GM18499 (cell line): ENCODE measurements at regions not wholly inside any gene's neighbourhood (a gene's known extent, or its start where the extent isn't known, plus 50 kb on each side); places are given as distances from the start of the nearest gene placed in this dataset.
A peak's percentile ranks its signal among the peaks of the same experiment; 100 is the strongest.
"Not testable (repeated sequence)": the region's sequence is repeated elsewhere in the genome, so short reads cannot be mapped to it uniquely, and the experiment has no call there.

ENCODE experiments used
- ATAC-seq: cut with Tn5 transposase; IDR thresholded peaks from one replicate; pipeline ENCODE4 v1.9.1; 2021; ENCODE audit warnings: moderate number of reproducible peaks; ENCODE audit not compliant: insufficient read depth, unreplicated experiment

GRCh38 chr6:47180633-47181032, 129.1 kb downstream of the TNFRSF21 start:
- ATAC-seq, result no peak

GRCh38 chr6:47179286-47179685, 130.4 kb downstream of the TNFRSF21 start:
- ATAC-seq, result no peak

- no peak for ATAC-seq
Measured at GRCh38 chr6:47175656-47176055, 133.5 kb upstream of the ADGRF1 start.

- ATAC-seq, result no peak
Measured at GRCh38 chr6:47174502-47175023, 132.4 kb upstream of the ADGRF1 start.

GRCh38 chr6:47174063-47174462, 131.9 kb upstream of the ADGRF1 start:
- not testable (repeated sequence) for ATAC-seq

- not testable (repeated sequence) for ATAC-seq
Measured at GRCh38 chr6:47173145-47173544, 131.0 kb upstream of the ADGRF1 start.

- no peak for ATAC-seq
Measured at GRCh38 chr6:47170617-47170947, 128.4 kb upstream of the ADGRF1 start.

GRCh38 chr6:47169785-47170616, 127.9 kb upstream of the ADGRF1 start:
- ATAC-seq, result no peak

GRCh38 chr6:47168180-47168579, 126.0 kb upstream of the ADGRF1 start:
- no peak for ATAC-seq

- peak; percentile 82 for ATAC-seq
Measured at GRCh38 chr6:47165918-47166317, 123.8 kb upstream of the ADGRF1 start.

GRCh38 chr6:47164877-47165276, 122.7 kb upstream of the ADGRF1 start:
- ATAC-seq, result no peak

GRCh38 chr6:47163536-47163935, 121.4 kb upstream of the ADGRF1 start:
- no peak for ATAC-seq

- ATAC-seq, result no peak
Measured at GRCh38 chr6:47162793-47163192, 120.7 kb upstream of the ADGRF1 start.

- no peak for ATAC-seq
Measured at GRCh38 chr6:47162231-47162630, 120.1 kb upstream of the ADGRF1 start.

- ATAC-seq, result no peak
Measured at GRCh38 chr6:47161176-47161687, 119.1 kb upstream of the ADGRF1 start.

- ATAC-seq, result no peak
Measured at GRCh38 chr6:47160702-47161101, 118.6 kb upstream of the ADGRF1 start.

- no peak for ATAC-seq
Measured at GRCh38 chr6:47159763-47160162, 117.6 kb upstream of the ADGRF1 start.

GRCh38 chr6:47157653-47158219, 115.6 kb upstream of the ADGRF1 start:
- ATAC-seq, result no peak

GRCh38 chr6:47157063-47157462, 114.9 kb upstream of the ADGRF1 start:
- ATAC-seq, result no peak

GRCh38 chr6:47156196-47156595, 114.1 kb upstream of the ADGRF1 start:
- ATAC-seq, result no peak

- no peak for ATAC-seq
Measured at GRCh38 chr6:47153404-47153755, 111.2 kb upstream of the ADGRF1 start.
